ENCODE measurements at regions not wholly inside any gene's neighbourhood (a gene's known extent, or its start where the extent isn't known, plus 50 kb on each side); places are given as distances from the start of the nearest gene placed in this dataset.

GRCh38 chr21:35338281-35338680 is 289.2 kb upstream of the RUNX1 start:
- TF ChIP-seq POLR2A (IDR thresholded peaks at IDR 0.05) (no peak), CTCF (IDR thresholded peaks at IDR 0.05 in 4 of 5, conservative IDR thresholded peaks at IDR 0.05 in 1 of 5) (no peak)
